Heart left ventricle (tissue), 13 donors: ENCODE measurements at regions not wholly inside any gene's neighbourhood (a gene's known extent, or its start where the extent isn't known, plus 50 kb on each side); places are given as distances from the start of the nearest gene placed in this dataset.

Experiments
- CTCF ChIP-seq, 12 donors: fragments of 200-600 bp; sonication (generic) in 4 of 12; IDR thresholded peaks; one replicate each; pipeline versions ENCODE4 v1.5.0 to v1.8.0; 2018 to 2022; ENCODE audit warnings: antibody characterized with exemption in 12 of 12, mild to moderate bottlenecking in 5 of 12
- POLR2A ChIP-seq, 2 donors: fragments of 450-650 bp; IDR thresholded peaks; one replicate each; pipeline ENCODE4 v1.6.1; 2017; ENCODE audit warnings: antibody characterized with exemption in 2 of 2, mild to moderate bottlenecking in 2 of 2, moderate library complexity in 2 of 2
- donor health status: ischemic (EF 13 %, LVEDD 7.1; RV severe dilation, severe dysfunction).
- donor health status: DM: no; HTN: yes; CAD: no.
- donor health status: DM: no; HTN: no; CAD: no.
- donor health status: ischemic (EF 25% LVEDD 6.9; RV normal size, moderate dysfunction).
- donor health status: ischemic (EF 25% LVEDD 5.7; RV mildly dilated, moderate dysfunction).
- donor health status: ischemic (EF 35%, LVEDD 5.7; RV mildly dilated, moderate dysfunction).
- donor health status: nonischemic (EF 11% LVEDD 7.7; RV severe dilation, severe dysfunction).
- donor health status: DM: yes; HTN: yes; CAD: no.
- donor health status: PGD.
- donor health status: ischemic (EF 29% LVEDD 5.4; RV normal size, mild dysfunction).
- donor health status: nonischemic (EF 23%, LVEDD 6.1; RV moderate dilation, normal function).

GRCh38 chr3:139827833-139828232 is 107.2 kb upstream of the CLSTN2 start:
- TF ChIP-seq POLR2A (IDR thresholded peaks at IDR 0.05) (no peak), CTCF (IDR thresholded peaks at IDR 0.05) (no peak)
